Gastroesophageal sphincter (tissue), 4 donors: ENCODE measurements at regions not wholly inside any gene's neighbourhood (a gene's known extent, or its start where the extent isn't known, plus 50 kb on each side); places are given as distances from the start of the nearest gene placed in this dataset.
"Not testable (repeated sequence)": the region's sequence is repeated elsewhere in the genome, so short reads cannot be mapped to it uniquely, and the experiment has no call there.

ENCODE experiments used
- ATAC-seq: fragments of 150-250 bp; one replicate; pipeline ENCODE4 v1.9.1; 2016; ENCODE audit warnings: mild to moderate bottlenecking, moderate library complexity
- H3K27ac ChIP-seq, 4 donors: fragments of 200-600 bp; sonication (generic) in 3 of 4; 1 replicate in 3 of 4; 2 replicates in 1 of 4; pipeline ENCODE4 v1.5.1; 2016 to 2019
- H3K27me3 ChIP-seq: fragments of 200-600 bp; sonication (generic); one replicate; pipeline ENCODE4 v1.5.1; 2019
- H3K36me3 ChIP-seq, 2 donors: fragments of 200-600 bp; sonication (generic); one replicate each; pipeline ENCODE4 v1.5.1; 2019; ENCODE audit warnings: control low read depth in 1 of 2
- H3K4me1 ChIP-seq, 3 donors: fragments of 200-600 bp; sonication (generic); 1 replicate in 2 of 3; 2 replicates in 1 of 3; pipeline ENCODE4 v1.5.1; 2016 to 2019; ENCODE audit warnings: control low read depth in 2 of 3
- H3K4me3 ChIP-seq, 2 donors: fragments of 200-600 bp; sonication (generic); one replicate each; pipeline ENCODE4 v1.5.1; 2019; ENCODE audit warnings: mild to moderate bottlenecking in 1 of 2, moderate library complexity in 1 of 2
- H3K9me3 ChIP-seq, 3 donors: fragments of 200-600 bp; sonication (generic); one replicate each; pipeline ENCODE4 v1.5.1; 2017 to 2019; ENCODE audit warnings: control low read depth in 2 of 3
- EP300 ChIP-seq: sonication (generic); formaldehyde crosslinking; IDR thresholded peaks from one replicate; pipeline ENCODE4 v1.6.1; 2017; ENCODE audit warnings: antibody characterized with exemption, mild to moderate bottlenecking
- POLR2A ChIP-seq, 2 donors: fragments of 450-650 bp; IDR thresholded peaks; one replicate each; pipeline ENCODE4 v1.6.1; 2017; ENCODE audit warnings: antibody characterized with exemption in 2 of 2, mild to moderate bottlenecking in 2 of 2, moderate library complexity in 1 of 2
- POLR2AphosphoS5 ChIP-seq: sonication (generic); formaldehyde crosslinking; IDR thresholded peaks from one replicate; pipeline ENCODE4 v1.6.1; 2017; ENCODE audit warnings: antibody characterized with exemption
- WGBS, 2 donors: methylation state at CpG; one replicate each; pipeline ENCODE4 v1.1.5; 2018; ENCODE audit warnings: low coverage in 1 of 2; 5-methylcytosine and 5-hydroxymethylcytosine counted together
- TF ChIP-seq, protein P1 (sequence below), 4 experiments: fragments of 200-600 bp in 2 of 4; fragments of 450-650 bp in 2 of 4; sonication (generic) in 1 of 4; IDR thresholded peaks; one replicate each; pipeline ENCODE4 v1.5.1; 2017 to 2019; ENCODE audit warnings: antibody characterized with exemption in 4 of 4, mild to moderate bottlenecking in 2 of 4, moderate library complexity in 2 of 4

GRCh38 chr13:87169337-87169736 lies 501.8 kb upstream of the SLITRK5 start:
- Histone ChIP-seq H3K4me3 (no peak overlapping the region), H3K4me1 (no peaks in the 10 kb centered on the region), H3K27me3 (no peaks in the 10 kb centered on the region), H3K36me3 (no peaks in the 10 kb centered on the region), H3K9me3 (no peaks in the 10 kb centered on the region), H3K27ac (no peak overlapping the region)
- WGBS, 2 donors: 85 to 91% methylated on average over 2 of the region's 2 CpGs
- ATAC-seq: no peak
- TF ChIP-seq, protein P1, sequence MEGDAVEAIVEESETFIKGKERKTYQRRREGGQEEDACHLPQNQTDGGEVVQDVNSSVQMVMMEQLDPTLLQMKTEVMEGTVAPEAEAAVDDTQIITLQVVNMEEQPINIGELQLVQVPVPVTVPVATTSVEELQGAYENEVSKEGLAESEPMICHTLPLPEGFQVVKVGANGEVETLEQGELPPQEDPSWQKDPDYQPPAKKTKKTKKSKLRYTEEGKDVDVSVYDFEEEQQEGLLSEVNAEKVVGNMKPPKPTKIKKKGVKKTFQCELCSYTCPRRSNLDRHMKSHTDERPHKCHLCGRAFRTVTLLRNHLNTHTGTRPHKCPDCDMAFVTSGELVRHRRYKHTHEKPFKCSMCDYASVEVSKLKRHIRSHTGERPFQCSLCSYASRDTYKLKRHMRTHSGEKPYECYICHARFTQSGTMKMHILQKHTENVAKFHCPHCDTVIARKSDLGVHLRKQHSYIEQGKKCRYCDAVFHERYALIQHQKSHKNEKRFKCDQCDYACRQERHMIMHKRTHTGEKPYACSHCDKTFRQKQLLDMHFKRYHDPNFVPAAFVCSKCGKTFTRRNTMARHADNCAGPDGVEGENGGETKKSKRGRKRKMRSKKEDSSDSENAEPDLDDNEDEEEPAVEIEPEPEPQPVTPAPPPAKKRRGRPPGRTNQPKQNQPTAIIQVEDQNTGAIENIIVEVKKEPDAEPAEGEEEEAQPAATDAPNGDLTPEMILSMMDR (IDR thresholded peaks at IDR 0.05): no peak
- TF ChIP-seq EP300 (no peak), POLR2A (IDR thresholded peaks at IDR 0.05) (no peak), POLR2AphosphoS5 (no peak)

- Histone ChIP-seq H3K4me3 (no peak overlapping the region), H3K27me3 (no peaks in the 10 kb centered on the region), H3K4me1 (no peaks in the 10 kb centered on the region), H3K36me3 (no peaks in the 10 kb centered on the region), H3K9me3 (no peaks in the 10 kb centered on the region), H3K27ac (no peak overlapping the region)
- WGBS, 2 donors: 65% methylated on average over 7 of the region's 7 CpGs; no CpG with 5 or more reads in 1 of the 2 donors
- no peak for ATAC-seq
- TF ChIP-seq, protein P1 (IDR thresholded peaks at IDR 0.05): no peak
- TF ChIP-seq EP300 (no peak), POLR2AphosphoS5 (no peak)
These were observed 498.9 kb upstream of the SLITRK5 start for GRCh38 chr13:87172166-87172835.

DNA sequence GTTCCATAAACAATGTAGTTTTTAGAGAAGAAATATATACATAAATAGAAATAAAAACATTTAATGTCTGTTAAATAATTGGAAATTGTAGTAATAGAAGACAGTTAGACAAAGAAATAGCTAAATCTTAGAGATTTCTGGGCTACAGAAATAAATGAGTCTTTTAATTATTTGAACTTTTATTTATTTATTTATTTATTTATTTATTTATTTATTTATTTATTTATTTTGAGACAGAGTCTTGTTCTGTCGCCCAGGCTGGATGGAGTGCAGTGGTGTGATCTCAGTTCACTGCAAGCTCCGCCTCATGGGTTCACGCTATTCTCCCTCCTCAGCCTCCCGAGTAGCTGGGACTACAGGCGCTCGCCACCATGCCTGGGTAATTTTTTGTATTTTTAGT lies 486.0 kb upstream of the SLITRK5 start:
- H3K27ac ChIP-seq, ATAC-seq, H3K4me1 ChIP-seq, H3K4me3 ChIP-seq, H3K9me3 ChIP-seq, H3K36me3 ChIP-seq, H3K27me3 ChIP-seq: not testable (repeated sequence)
- 82 to 93% methylated on average over 2 to 6 of the region's 6 CpGs for WGBS, 2 donors

- not testable (repeated sequence) for H3K4me1 ChIP-seq, H3K27me3 ChIP-seq, H3K36me3 ChIP-seq, H3K4me3 ChIP-seq, ATAC-seq, H3K9me3 ChIP-seq, H3K27ac ChIP-seq
- 71 to 97% methylated on average over 1 to 4 of the region's 4 CpGs for WGBS, 2 donors
These were observed 484.5 kb upstream of the SLITRK5 start for GRCh38 chr13:87186647-87187046.

DNA sequence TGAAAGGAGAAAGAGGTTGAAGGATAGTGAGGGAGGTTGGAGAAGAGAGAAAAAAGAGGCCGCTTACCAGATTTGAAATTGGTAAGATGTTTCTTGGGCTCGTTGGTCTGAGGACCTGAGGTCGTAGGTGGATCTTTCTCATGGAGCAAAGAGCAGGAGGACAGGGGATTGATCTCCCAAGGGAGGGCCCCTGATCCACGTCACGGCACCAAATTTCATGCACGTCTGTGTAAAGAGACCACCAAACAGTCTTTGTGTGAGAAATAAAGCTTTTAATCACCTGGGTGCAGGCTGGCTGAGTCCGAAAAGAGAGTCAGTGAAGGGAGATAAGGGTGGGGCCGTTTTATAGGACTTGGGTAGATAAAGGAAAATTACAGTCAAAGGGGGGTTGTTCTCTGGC lies 479.7 kb upstream of the SLITRK5 start:
- not testable (repeated sequence) for H3K9me3 ChIP-seq, ATAC-seq
- 79 to 94% methylated on average over 5 to 6 of the region's 8 CpGs for WGBS, 2 donors

DNA sequence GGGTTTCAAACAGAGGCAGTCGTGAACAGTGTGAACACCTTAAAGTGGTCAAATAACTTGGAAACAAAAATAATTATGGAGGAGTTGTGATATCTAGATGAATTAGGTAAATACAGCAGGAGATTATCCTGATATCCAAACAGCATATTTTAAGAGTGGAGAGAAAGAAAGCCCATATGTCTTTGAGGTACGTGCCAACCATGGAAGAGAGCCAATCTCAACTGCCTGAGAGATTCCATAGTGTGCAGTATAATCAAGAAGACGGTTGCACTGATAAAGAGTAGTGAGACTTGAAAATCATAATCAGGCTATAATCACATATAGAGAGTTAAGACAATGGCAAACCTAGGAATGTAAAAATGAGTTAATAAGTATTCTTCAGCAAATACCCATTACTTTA lies 472.8 kb upstream of the SLITRK5 start:
- TF ChIP-seq POLR2A (IDR thresholded peaks at IDR 0.05): no peak
- TF ChIP-seq, protein P1 (IDR thresholded peaks at IDR 0.05): no peak
- TF ChIP-seq EP300: no peak
- no peak for TF ChIP-seq POLR2AphosphoS5
- H3K36me3 ChIP-seq: no peaks in the 10 kb centered on the region
- no peak for ATAC-seq
- 21 to 45% methylated on average over 3 of the region's 3 CpGs for WGBS, 2 donors
- H3K4me1 ChIP-seq: no peaks in the 10 kb centered on the region
- no peak overlapping the region for H3K4me3 ChIP-seq
- no peaks in the 10 kb centered on the region for H3K9me3 ChIP-seq
- H3K27me3 ChIP-seq: no peaks in the 10 kb centered on the region
- no peak overlapping the region for H3K27ac ChIP-seq

More for the DNA sequence above, 479.7 kb upstream of the SLITRK5 start:
- not testable (repeated sequence) for H3K27me3 ChIP-seq, H3K36me3 ChIP-seq, H3K27ac ChIP-seq, H3K4me1 ChIP-seq, H3K4me3 ChIP-seq
